ENCODE measurements at regions not wholly inside any gene's neighbourhood (a gene's known extent, or its start where the extent isn't known, plus 50 kb on each side); places are given as distances from the start of the nearest gene placed in this dataset.

DNA sequence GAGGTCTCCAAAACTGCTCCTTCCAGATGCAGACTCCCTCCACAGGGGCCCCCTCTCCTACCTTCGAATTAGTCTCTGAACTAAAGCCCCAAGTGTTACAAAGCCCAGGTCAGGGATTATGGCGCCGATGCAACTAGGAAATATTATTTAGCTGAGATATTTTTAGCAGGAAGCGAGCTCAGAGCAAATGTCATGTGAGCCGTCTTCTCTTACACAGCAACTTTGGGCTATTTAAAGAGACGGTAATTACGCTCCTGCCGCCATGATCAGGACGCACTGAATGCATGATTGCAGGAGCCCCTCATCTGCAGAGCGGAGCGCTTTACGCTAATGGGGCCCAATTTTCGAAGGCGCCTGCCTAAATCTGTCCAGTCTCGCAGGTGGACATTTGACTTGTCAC lies 55.3 kb upstream of the TARDBP start:
- Histone ChIP-seq H3K9me3 (replicated peaks in 1 of 2; ENCODE audit: control insufficient read depth in 1 of 2, insufficient read depth in 1 of 2, low read length in 2 of 2) (peaks cover 8 to 15% of the 10 kb centered on the region in 2 donors), H3K36me3 (replicated peaks in 1 of 2; ENCODE audit: control insufficient read depth in 1 of 2, insufficient read depth in 2 of 2, low read length in 2 of 2) (no peaks in the 10 kb centered on the region), H3K4me3 (replicated peaks in 1 of 3; ENCODE audit: low read depth in 2 of 3, low read length in 3 of 3) (no peak overlapping the region), H3K79me2 (ENCODE audit: insufficient read depth, low read length) (no peaks in the 10 kb centered on the region), H3K27ac (ENCODE audit: low read depth in 1 of 2, low read length in 2 of 2) (no peak overlapping the region), H3K9ac (ENCODE audit: insufficient read depth, low read length, poor library complexity, severe bottlenecking) (no peak overlapping the region), H3K27me3 (ENCODE audit: control insufficient read depth in 2 of 2, insufficient read depth in 2 of 2, low read length in 2 of 2) (no peaks in the 10 kb centered on the region), H2AFZ (ENCODE audit: insufficient read depth, low read depth, low read length, poor library complexity, severe bottlenecking) (no peak overlapping the region), H3K4me2 (replicated peaks; ENCODE audit: extremely low read depth, low read length, poor library complexity, severe bottlenecking) (no peak overlapping the region), H4K20me1 (ENCODE audit: insufficient read depth, low read length) (no peaks in the 10 kb centered on the region), H3K4me1 (ENCODE audit: control insufficient read depth in 1 of 2, insufficient read depth in 2 of 2, low read length in 2 of 2) (peaks cover 13% of the 10 kb centered on the region in 2 donors)
- peak overlapping the region in 1 of 2 donors; percentile 71 for H3K4me3 Mint-ChIP-seq
- intact Hi-C loops (cut with micrococcal nuclease): no loop called here
- TF ChIP-seq, protein P1, sequence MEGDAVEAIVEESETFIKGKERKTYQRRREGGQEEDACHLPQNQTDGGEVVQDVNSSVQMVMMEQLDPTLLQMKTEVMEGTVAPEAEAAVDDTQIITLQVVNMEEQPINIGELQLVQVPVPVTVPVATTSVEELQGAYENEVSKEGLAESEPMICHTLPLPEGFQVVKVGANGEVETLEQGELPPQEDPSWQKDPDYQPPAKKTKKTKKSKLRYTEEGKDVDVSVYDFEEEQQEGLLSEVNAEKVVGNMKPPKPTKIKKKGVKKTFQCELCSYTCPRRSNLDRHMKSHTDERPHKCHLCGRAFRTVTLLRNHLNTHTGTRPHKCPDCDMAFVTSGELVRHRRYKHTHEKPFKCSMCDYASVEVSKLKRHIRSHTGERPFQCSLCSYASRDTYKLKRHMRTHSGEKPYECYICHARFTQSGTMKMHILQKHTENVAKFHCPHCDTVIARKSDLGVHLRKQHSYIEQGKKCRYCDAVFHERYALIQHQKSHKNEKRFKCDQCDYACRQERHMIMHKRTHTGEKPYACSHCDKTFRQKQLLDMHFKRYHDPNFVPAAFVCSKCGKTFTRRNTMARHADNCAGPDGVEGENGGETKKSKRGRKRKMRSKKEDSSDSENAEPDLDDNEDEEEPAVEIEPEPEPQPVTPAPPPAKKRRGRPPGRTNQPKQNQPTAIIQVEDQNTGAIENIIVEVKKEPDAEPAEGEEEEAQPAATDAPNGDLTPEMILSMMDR (IDR thresholded peaks at IDR 0.05): no peak
- no peak for DNase-seq
- no peaks in the 10 kb centered on the region for H3K36me3 Mint-ChIP-seq
- H3K9me3 Mint-ChIP-seq: peaks cover 3 to 20% (median 13%) of the 10 kb centered on the region in 7 donors
- 58% methylated on average over 12 of the region's 15 CpGs for WGBS (ENCODE audit: insufficient coverage)
- H3K27ac Mint-ChIP-seq: peak overlapping the region in 1 of 7 donors; percentile 20
- peaks cover 26% of the 10 kb centered on the region for H3K4me1 Mint-ChIP-seq
- peaks cover 2 to 7% (median 6%) of the 10 kb centered on the region in 3 donors for H3K27me3 Mint-ChIP-seq (ENCODE audit: low read depth in 3 of 3)

DNA sequence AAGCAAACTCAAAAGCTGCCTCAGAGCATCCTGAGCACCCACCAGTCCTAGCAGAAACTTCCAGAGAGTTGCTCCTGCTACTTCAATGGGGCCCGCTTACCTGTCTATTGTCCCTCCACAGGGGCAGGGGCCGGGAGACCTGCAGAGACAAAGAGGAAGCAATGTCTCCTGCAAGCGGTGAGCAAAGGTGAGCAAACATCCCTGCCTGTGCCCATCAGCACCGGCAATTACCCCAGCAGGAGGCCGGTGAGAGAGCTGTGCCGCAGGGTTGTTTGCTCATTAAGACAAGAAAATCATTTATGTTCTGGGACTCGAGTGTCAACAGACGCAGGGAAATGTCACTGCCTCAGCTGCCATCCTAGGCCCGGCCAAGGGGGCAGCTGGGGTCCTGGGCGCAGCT lies 53.8 kb upstream of the TARDBP start:
- Histone ChIP-seq H3K9ac (ENCODE audit: insufficient read depth, low read length, poor library complexity, severe bottlenecking) (no peak overlapping the region), H3K79me2 (ENCODE audit: insufficient read depth, low read length) (no peaks in the 10 kb centered on the region), H4K20me1 (ENCODE audit: insufficient read depth, low read length) (no peaks in the 10 kb centered on the region), H2AFZ (ENCODE audit: insufficient read depth, low read depth, low read length, poor library complexity, severe bottlenecking) (no peak overlapping the region), H3K4me2 (replicated peaks; ENCODE audit: extremely low read depth, low read length, poor library complexity, severe bottlenecking) (no peak overlapping the region), H3K36me3 (replicated peaks in 1 of 2; ENCODE audit: control insufficient read depth in 1 of 2, insufficient read depth in 2 of 2, low read length in 2 of 2) (no peaks in the 10 kb centered on the region), H3K4me1 (ENCODE audit: control insufficient read depth in 1 of 2, insufficient read depth in 2 of 2, low read length in 2 of 2) (peaks cover 13% of the 10 kb centered on the region in 2 donors), H3K27ac (ENCODE audit: low read depth in 1 of 2, low read length in 2 of 2) (no peak overlapping the region), H3K27me3 (ENCODE audit: control insufficient read depth in 2 of 2, insufficient read depth in 2 of 2, low read length in 2 of 2) (no peaks in the 10 kb centered on the region), H3K9me3 (replicated peaks in 1 of 2; ENCODE audit: control insufficient read depth in 1 of 2, insufficient read depth in 1 of 2, low read length in 2 of 2) (peaks cover 5 to 11% of the 10 kb centered on the region in 2 donors), H3K4me3 (replicated peaks in 1 of 3; ENCODE audit: low read depth in 2 of 3, low read length in 3 of 3) (no peak overlapping the region)
- WGBS (ENCODE audit: insufficient coverage): 92% methylated on average over 10 of the region's 10 CpGs
- peaks cover 3 to 15% (median 11%) of the 10 kb centered on the region in 7 donors for H3K9me3 Mint-ChIP-seq
- no peak for DNase-seq
- TF ChIP-seq, protein P1 (IDR thresholded peaks at IDR 0.05): no peak
- H3K27me3 Mint-ChIP-seq (ENCODE audit: low read depth in 3 of 3): peaks cover 2 to 7% (median 6%) of the 10 kb centered on the region in 3 donors
- H3K36me3 Mint-ChIP-seq: no peaks in the 10 kb centered on the region
- no peak overlapping the region for H3K27ac Mint-ChIP-seq
- intact Hi-C loops (cut with micrococcal nuclease): no loop called here
- peaks cover 24% of the 10 kb centered on the region for H3K4me1 Mint-ChIP-seq
- H3K4me3 Mint-ChIP-seq: no peak overlapping the region

Data from CD14-positive monocyte (primary cell).